ENCODE measurements at regions not wholly inside any gene's neighbourhood (a gene's known extent, or its start where the extent isn't known, plus 50 kb on each side); places are given as distances from the start of the nearest gene placed in this dataset.

GRCh38 chr12:124489915-124490583 lies 77.4 kb downstream of the NCOR2 start:
- no peak for DNase-seq (ENCODE audit: low read depth)

GRCh38 chr12:124489220-124489619 lies 78.2 kb downstream of the NCOR2 start:
- DNase-seq (ENCODE audit: low read depth), result no peak

GRCh38 chr12:124488520-124488919 lies 78.9 kb downstream of the NCOR2 start:
- DNase-seq (ENCODE audit: low read depth), result no peak

GRCh38 chr12:124487834-124488165 lies 79.6 kb downstream of the NCOR2 start:
- DNase-seq (ENCODE audit: low read depth), result no peak

GRCh38 chr12:124487066-124487833 lies 80.2 kb downstream of the NCOR2 start:
- no peak for DNase-seq (ENCODE audit: low read depth)

- DNase-seq (ENCODE audit: low read depth), result no peak
Measured at GRCh38 chr12:124486346-124486963, 81.0 kb downstream of the NCOR2 start.

GRCh38 chr12:124485371-124485770 lies 82.0 kb downstream of the NCOR2 start:
- DNase-seq (ENCODE audit: low read depth), result no peak

- no peak for DNase-seq (ENCODE audit: low read depth)
Measured at GRCh38 chr12:124484526-124484953, 82.9 kb downstream of the NCOR2 start.

- no peak for DNase-seq (ENCODE audit: low read depth)
Measured at GRCh38 chr12:124484067-124484466, 83.3 kb downstream of the NCOR2 start.

- DNase-seq (ENCODE audit: low read depth), result no peak
Measured at GRCh38 chr12:124482901-124483799, 84.3 kb downstream of the NCOR2 start.

GRCh38 chr12:124482567-124482893 lies 84.9 kb downstream of the NCOR2 start:
- no peak for DNase-seq (ENCODE audit: low read depth)

- no peak for DNase-seq (ENCODE audit: low read depth)
Measured at GRCh38 chr12:124481772-124482566, 85.4 kb downstream of the NCOR2 start.

GRCh38 chr12:124481257-124481750 lies 86.1 kb downstream of the NCOR2 start:
- DNase-seq (ENCODE audit: low read depth), result no peak

GRCh38 chr12:124480469-124481256 lies 86.7 kb downstream of the NCOR2 start:
- DNase-seq (ENCODE audit: low read depth), result no peak

- no peak for DNase-seq (ENCODE audit: low read depth)
Measured at GRCh38 chr12:124479680-124480468, 87.5 kb downstream of the NCOR2 start.

GRCh38 chr12:124478985-124479645 lies 88.3 kb downstream of the NCOR2 start:
- no peak for DNase-seq (ENCODE audit: low read depth)

GRCh38 chr12:124478416-124478815 lies 89.0 kb downstream of the NCOR2 start:
- DNase-seq (ENCODE audit: low read depth), result no peak

GRCh38 chr12:124477107-124477915 lies 90.1 kb downstream of the NCOR2 start:
- no peak for DNase-seq (ENCODE audit: low read depth)

All from stimulated activated CD8-positive, alpha-beta memory T cell treated with anti-CD3 and anti-CD28 coated beads, Interleukin-7, amount 100 ng/mL, for 24 hours (primary cell).